B cell (primary cell): ENCODE measurements at regions not wholly inside any gene's neighbourhood (a gene's known extent, or its start where the extent isn't known, plus 50 kb on each side); places are given as distances from the start of the nearest gene placed in this dataset.

Experiments
- CTCF ChIP-seq: fragments of 200-600 bp; IDR thresholded peaks from one replicate; pipeline ENCODE4 v1.8.0; 2022; ENCODE audit warnings: antibody characterized with exemption, mild to moderate bottlenecking
- EZH2 ChIP-seq: IDR thresholded peaks from 2 replicates; pipeline ENCODE4 v1.6.1; 2012; ENCODE audit warnings: borderline replicate concordance, low read depth, mild to moderate bottlenecking, moderate library complexity, low read length; ENCODE audit not compliant: insufficient read depth, poor library complexity, severe bottlenecking

- TF ChIP-seq CTCF (no peak), EZH2 (no peak)
Observed at GRCh38 chr1:222257027-222257426, 290.9 kb downstream of the HHIPL2 start.
